PC-9 (cell line): ENCODE measurements at regions not wholly inside any gene's neighbourhood (a gene's known extent, or its start where the extent isn't known, plus 50 kb on each side); places are given as distances from the start of the nearest gene placed in this dataset.

Experiments
- BruUV-seq: library from RNA; stranded (reverse); fragments of 400-500 nt; replicated peaks from 2 replicates; lab custom pipeline; 2021; lab: Mats Ljungman, UMichigan
- CTCF ChIA-PET: fragments of 300-600 bp; sonication (Branson Sonifier 250); formaldehyde crosslinking; loops from one replicate; lab custom pipeline; 2022; ENCODE audit warnings: antibody characterized with exemption; lab: Charles Lee
- POLR2A ChIA-PET: fragments of 300-600 bp; sonication (Branson Sonifier 250); formaldehyde crosslinking; loops from one replicate; lab custom pipeline; 2022; ENCODE audit warnings: antibody characterized with exemption; ENCODE audit not compliant: unreplicated experiment; lab: Charles Lee
- DNase-seq, 2 experiments: peaks; one replicate each; pipeline versions ENCODE4 v3.0.0 to v3.0.0-alpha.2; 2015 to 2022; ENCODE audit warnings: mixed read lengths in 1 of 2
- H2AFZ ChIP-seq: fragments of 200-600 bp; sonication (generic); 2 replicates; pipeline ENCODE4 v1.8.1; 2017; ENCODE audit warnings: antibody characterized with exemption
- H3F3A ChIP-seq: fragments of 200-600 bp; sonication (generic); 2 replicates; pipeline ENCODE4 v1.8.1; 2017; ENCODE audit warnings: antibody characterized with exemption, mild to moderate bottlenecking, low read depth; ENCODE audit not compliant: insufficient read depth
- H3K27ac ChIP-seq: fragments of 200-600 bp; sonication (generic); 2 replicates; pipeline ENCODE4 v1.6.1; 2016; ENCODE audit warnings: mixed run types
- H3K27me3 ChIP-seq: fragments of 200-600 bp; sonication (generic); 2 replicates; pipeline ENCODE4 v1.6.1; 2016; ENCODE audit warnings: low read depth, mixed run types; ENCODE audit not compliant: insufficient read depth
- H3K36me3 ChIP-seq: fragments of 200-600 bp; sonication (generic); 2 replicates; pipeline ENCODE4 v1.6.1; 2016; ENCODE audit warnings: low read depth, mixed run types
- H3K4me1 ChIP-seq: fragments of 200-600 bp; sonication (generic); replicated peaks from 2 replicates; pipeline ENCODE4 v1.6.1; 2016; ENCODE audit warnings: mixed run types; ENCODE audit not compliant: insufficient read depth
- H3K4me2 ChIP-seq: fragments of 200-600 bp; sonication (generic); 2 replicates; pipeline ENCODE4 v1.6.1; 2017; ENCODE audit warnings: mixed run types
- H3K4me3 ChIP-seq: fragments of 200-600 bp; sonication (generic); 2 replicates; pipeline ENCODE4 v1.6.1; 2016; ENCODE audit warnings: mixed run types
- H3K79me2 ChIP-seq: fragments of 200-600 bp; sonication (generic); 2 replicates; pipeline ENCODE4 v1.6.1; 2017; ENCODE audit warnings: low read depth, mixed run types
- H3K9me2 ChIP-seq: fragments of 200-600 bp; sonication (generic); 2 replicates; pipeline ENCODE4 v1.8.1; 2017; ENCODE audit warnings: mild to moderate bottlenecking; ENCODE audit not compliant: insufficient read depth
- H3K9me3 ChIP-seq: fragments of 200-600 bp; sonication (generic); 2 replicates; pipeline ENCODE4 v1.8.1; 2016; ENCODE audit warnings: low read depth; ENCODE audit not compliant: insufficient read depth
- H4K20me1 ChIP-seq: fragments of 200-600 bp; sonication (generic); 2 replicates; pipeline ENCODE4 v1.8.1; 2017; ENCODE audit not compliant: insufficient read depth
- EZH2 ChIP-seq: fragments of 200-600 bp; sonication (generic); IDR thresholded peaks from 2 replicates; pipeline ENCODE4 v1.8.0; 2017; ENCODE audit warnings: antibody characterized with exemption, low read depth
- intact Hi-C: fragments of 100-400 bp; cut with micrococcal nuclease; formaldehyde crosslinking; loops from one replicate; pipeline ENCODE4 v1.10.0; 2022; ENCODE audit not compliant: unreplicated experiment
- TF ChIP-seq, protein P1 (sequence below): fragments of 200-600 bp; sonication (generic); conservative IDR thresholded peaks from 2 replicates; pipeline ENCODE4 v1.6.1; 2017; ENCODE audit warnings: mixed run types, antibody characterized with exemption, mild to moderate bottlenecking, moderate library complexity

- Histone ChIP-seq H4K20me1 (no peaks in the 10 kb centered on the region), H3K79me2 (no peaks in the 10 kb centered on the region), H3K4me3 (no peak overlapping the region), H3K27ac (no peak overlapping the region), H3K4me2 (no peak overlapping the region), H3K4me1 (no peaks in the 10 kb centered on the region), H3K9me2 (no peaks in the 10 kb centered on the region), H2AFZ (no peak overlapping the region), H3F3A (no peaks in the 10 kb centered on the region), H3K36me3 (no peaks in the 10 kb centered on the region), H3K27me3 (no peaks in the 10 kb centered on the region), H3K9me3 (no peaks in the 10 kb centered on the region)
- BruUV-seq, result no TSS peak
- CTCF ChIA-PET, result no interaction called here
- POLR2A ChIA-PET, result no interaction called here
- no peak for DNase-seq
- intact Hi-C loops, result no loop called here
- TF ChIP-seq EZH2, result no peak
- TF ChIP-seq, protein P1, sequence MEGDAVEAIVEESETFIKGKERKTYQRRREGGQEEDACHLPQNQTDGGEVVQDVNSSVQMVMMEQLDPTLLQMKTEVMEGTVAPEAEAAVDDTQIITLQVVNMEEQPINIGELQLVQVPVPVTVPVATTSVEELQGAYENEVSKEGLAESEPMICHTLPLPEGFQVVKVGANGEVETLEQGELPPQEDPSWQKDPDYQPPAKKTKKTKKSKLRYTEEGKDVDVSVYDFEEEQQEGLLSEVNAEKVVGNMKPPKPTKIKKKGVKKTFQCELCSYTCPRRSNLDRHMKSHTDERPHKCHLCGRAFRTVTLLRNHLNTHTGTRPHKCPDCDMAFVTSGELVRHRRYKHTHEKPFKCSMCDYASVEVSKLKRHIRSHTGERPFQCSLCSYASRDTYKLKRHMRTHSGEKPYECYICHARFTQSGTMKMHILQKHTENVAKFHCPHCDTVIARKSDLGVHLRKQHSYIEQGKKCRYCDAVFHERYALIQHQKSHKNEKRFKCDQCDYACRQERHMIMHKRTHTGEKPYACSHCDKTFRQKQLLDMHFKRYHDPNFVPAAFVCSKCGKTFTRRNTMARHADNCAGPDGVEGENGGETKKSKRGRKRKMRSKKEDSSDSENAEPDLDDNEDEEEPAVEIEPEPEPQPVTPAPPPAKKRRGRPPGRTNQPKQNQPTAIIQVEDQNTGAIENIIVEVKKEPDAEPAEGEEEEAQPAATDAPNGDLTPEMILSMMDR, result no peak
Observed at GRCh38 chr18:55744206-55744605, 156.2 kb upstream of the TCF4 start.

- Histone ChIP-seq H3K27me3 (no peaks in the 10 kb centered on the region), H3K36me3 (no peaks in the 10 kb centered on the region), H3K4me1 (no peaks in the 10 kb centered on the region), H3K4me3 (no peak overlapping the region), H3K4me2 (no peak overlapping the region), H3K9me3 (no peaks in the 10 kb centered on the region), H2AFZ (no peak overlapping the region), H3K27ac (no peak overlapping the region), H3K79me2 (no peaks in the 10 kb centered on the region), H4K20me1 (no peaks in the 10 kb centered on the region), H3K9me2 (no peaks in the 10 kb centered on the region), H3F3A (no peaks in the 10 kb centered on the region)
- CTCF ChIA-PET, result no interaction called here
- no peak for DNase-seq
- POLR2A ChIA-PET, result no interaction called here
- TF ChIP-seq, protein P1, result no peak
- no peak for TF ChIP-seq EZH2
- BruUV-seq, result no TSS peak
- intact Hi-C loops, result no loop called here
Observed at GRCh38 chr18:55743736-55744135, 155.7 kb upstream of the TCF4 start.

DNA sequence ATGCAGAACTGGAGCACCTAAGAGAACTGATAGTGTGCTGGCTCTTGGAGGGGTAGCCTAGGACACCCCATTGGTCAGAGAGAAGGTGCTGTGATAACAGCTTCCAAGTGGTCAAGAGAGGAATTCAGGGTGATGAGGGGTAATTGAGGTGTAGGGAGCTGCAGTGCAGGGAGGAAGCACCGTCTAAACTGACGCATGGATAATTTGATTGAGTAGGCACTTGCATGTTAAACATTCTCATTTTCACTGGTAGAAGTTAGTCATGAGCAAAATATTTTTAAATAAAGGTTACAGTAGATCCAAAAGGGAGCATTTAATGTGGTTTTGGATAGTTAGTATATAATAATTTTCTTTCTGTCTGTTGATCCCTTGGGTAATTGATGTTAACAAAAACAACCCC, 155.1 kb upstream of the TCF4 start:
- no peaks in the 10 kb centered on the region for H4K20me1 ChIP-seq
- DNase-seq, result no peak
- H3F3A ChIP-seq, result no peaks in the 10 kb centered on the region
- ChIA-PET POLR2A (no interaction called here), CTCF (no interaction called here)
- H3K4me2 ChIP-seq, result no peak overlapping the region
- H3K79me2 ChIP-seq, result no peaks in the 10 kb centered on the region
- no peaks in the 10 kb centered on the region for H3K9me3 ChIP-seq
- no peak overlapping the region for H3K27ac ChIP-seq
- H2AFZ ChIP-seq, result no peak overlapping the region
- H3K4me3 ChIP-seq, result no peak overlapping the region
- H3K4me1 ChIP-seq, result no peaks in the 10 kb centered on the region
- TF ChIP-seq, protein P1, result no peak
- TF ChIP-seq EZH2, result no peak
- no peaks in the 10 kb centered on the region for H3K27me3 ChIP-seq
- H3K36me3 ChIP-seq, result no peaks in the 10 kb centered on the region
- intact Hi-C loops, result no loop called here
- no peaks in the 10 kb centered on the region for H3K9me2 ChIP-seq
- no TSS peak for BruUV-seq
